Fibroblast of the aortic adventitia (primary cell): ENCODE measurements at regions not wholly inside any gene's neighbourhood (a gene's known extent, or its start where the extent isn't known, plus 50 kb on each side); places are given as distances from the start of the nearest gene placed in this dataset.
"Not testable (repeated sequence)": the region's sequence is repeated elsewhere in the genome, so short reads cannot be mapped to it uniquely, and the experiment has no call there.

Source experiments
- DNase-seq: peaks from one replicate; pipeline ENCODE4 v3.0.0-alpha.2; 2010; ENCODE audit warnings: low read depth
- H3K4me3 ChIP-seq: 2 replicates; pipeline ENCODE4 v1.5.1; 2011; ENCODE audit warnings: low read depth, mild to moderate bottlenecking, control low read depth, low read length, moderate library complexity
- CTCF ChIP-seq: IDR thresholded peaks from 2 replicates; pipeline ENCODE4 v1.5.1; 2011; ENCODE audit warnings: mild to moderate bottlenecking, low read length, control low read depth, inconsistent platforms; ENCODE audit not compliant: insufficient read depth

GRCh38 chr3:110017304-110017703, 680.0 kb upstream of the DPPA4 start:
- TF ChIP-seq CTCF = no peak

GRCh38 chr3:110021659-110022058, 684.3 kb upstream of the DPPA4 start:
- no peak overlapping the region for H3K4me3 ChIP-seq
- no peak for TF ChIP-seq CTCF
- no peak for DNase-seq

More at GRCh38 chr3:110017304-110017703, 680.0 kb upstream of the DPPA4 start:
- DNase-seq = no peak
- H3K4me3 ChIP-seq = no peak overlapping the region

- not testable (repeated sequence) for H3K4me3 ChIP-seq, DNase-seq
Observed at GRCh38 chr3:110023022-110023421, 685.7 kb upstream of the DPPA4 start.

GRCh38 chr3:110026421-110026820, 689.1 kb upstream of the DPPA4 start:
- H3K4me3 ChIP-seq = no peak overlapping the region
- TF ChIP-seq CTCF = no peak
- peak; percentile 2 for DNase-seq

GRCh38 chr3:110027446-110028080, 690.2 kb upstream of the DPPA4 start:
- no peak overlapping the region for H3K4me3 ChIP-seq
- TF ChIP-seq CTCF = no peak

GRCh38 chr3:110031975-110032374, 694.6 kb upstream of the DPPA4 start:
- DNase-seq = no peak
- H3K4me3 ChIP-seq = no peak overlapping the region
- TF ChIP-seq CTCF = no peak

More at GRCh38 chr3:110027446-110028080, 690.2 kb upstream of the DPPA4 start:
- peak; percentile 42 for DNase-seq

GRCh38 chr3:110059431-110059830, 722.1 kb upstream of the DPPA4 start:
- no peak for TF ChIP-seq CTCF
- no peak overlapping the region for H3K4me3 ChIP-seq
- no peak for DNase-seq
